DMS114 treated with DMSO at 0.1 percent for 48 hours (cell line): ENCODE measurements at regions not wholly inside any gene's neighbourhood (a gene's known extent, or its start where the extent isn't known, plus 50 kb on each side); places are given as distances from the start of the nearest gene placed in this dataset.
"Not testable (repeated sequence)": the region's sequence is repeated elsewhere in the genome, so short reads cannot be mapped to it uniquely, and the experiment has no call there.

Experiments
- DNase-seq: peaks from one replicate; lab custom pipeline; 2025; ENCODE audit not compliant: unreplicated experiment; lab: John Stamatoyannopoulos, UW

DNA sequence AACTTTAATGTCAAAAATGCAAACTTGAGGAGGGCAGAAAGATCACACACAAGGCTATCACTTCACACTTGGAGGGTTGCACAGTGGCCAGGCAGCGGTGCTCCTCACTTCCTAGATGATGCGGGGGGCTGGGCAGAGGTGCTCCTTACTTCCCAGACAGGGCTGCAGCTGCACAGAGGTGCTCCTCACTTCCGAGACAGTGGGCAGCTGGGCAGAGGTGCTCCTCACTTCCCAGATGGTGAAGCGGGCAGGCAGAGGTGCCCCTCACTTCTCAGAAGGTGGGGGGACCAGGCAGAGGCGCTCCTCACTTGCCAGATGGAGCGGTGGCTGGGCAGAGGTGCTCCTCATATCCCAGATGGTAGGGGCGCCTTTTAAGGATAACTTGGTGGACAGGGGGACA, 423.2 kb upstream of the RORB start:
- no peak for DNase-seq

DNA sequence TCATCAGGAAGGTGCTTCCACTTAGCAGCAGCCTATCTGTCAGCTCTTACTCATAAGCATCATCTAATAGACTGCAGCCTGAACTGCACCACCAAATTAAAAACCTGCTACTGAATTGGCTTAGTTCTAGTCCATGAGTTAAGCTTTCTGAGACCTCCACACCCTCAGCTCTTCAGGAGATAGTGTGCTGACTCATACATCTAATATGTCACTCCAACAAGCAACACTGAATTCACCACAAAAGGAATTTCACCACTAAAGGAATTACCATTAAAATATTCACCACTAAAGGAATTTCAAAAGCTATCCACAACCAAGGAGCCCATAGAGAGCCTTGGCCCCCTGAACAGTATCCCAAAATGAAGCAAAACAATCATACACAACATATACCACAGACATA, 418.5 kb upstream of the RORB start:
- no peak for DNase-seq

DNA sequence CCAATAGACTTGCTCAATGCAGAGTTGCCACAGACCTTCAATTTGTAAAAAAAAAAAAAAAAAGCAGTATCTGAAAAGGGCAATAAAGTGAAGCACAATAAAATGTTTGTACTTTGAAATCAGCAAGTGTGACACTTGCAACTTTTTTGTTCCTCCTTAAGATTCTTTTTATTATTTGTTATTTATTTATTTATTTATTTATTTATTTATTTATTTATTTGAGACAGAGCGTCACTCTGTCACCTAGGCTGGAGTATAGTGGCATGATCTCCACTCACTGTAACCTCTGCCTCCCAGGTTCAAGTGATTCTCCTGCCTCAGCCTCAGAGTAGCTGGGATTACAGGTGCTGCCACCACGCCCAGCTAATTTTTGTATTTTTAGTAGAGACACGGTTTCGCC, 416.5 kb upstream of the RORB start:
- not testable (repeated sequence) for DNase-seq

DNA sequence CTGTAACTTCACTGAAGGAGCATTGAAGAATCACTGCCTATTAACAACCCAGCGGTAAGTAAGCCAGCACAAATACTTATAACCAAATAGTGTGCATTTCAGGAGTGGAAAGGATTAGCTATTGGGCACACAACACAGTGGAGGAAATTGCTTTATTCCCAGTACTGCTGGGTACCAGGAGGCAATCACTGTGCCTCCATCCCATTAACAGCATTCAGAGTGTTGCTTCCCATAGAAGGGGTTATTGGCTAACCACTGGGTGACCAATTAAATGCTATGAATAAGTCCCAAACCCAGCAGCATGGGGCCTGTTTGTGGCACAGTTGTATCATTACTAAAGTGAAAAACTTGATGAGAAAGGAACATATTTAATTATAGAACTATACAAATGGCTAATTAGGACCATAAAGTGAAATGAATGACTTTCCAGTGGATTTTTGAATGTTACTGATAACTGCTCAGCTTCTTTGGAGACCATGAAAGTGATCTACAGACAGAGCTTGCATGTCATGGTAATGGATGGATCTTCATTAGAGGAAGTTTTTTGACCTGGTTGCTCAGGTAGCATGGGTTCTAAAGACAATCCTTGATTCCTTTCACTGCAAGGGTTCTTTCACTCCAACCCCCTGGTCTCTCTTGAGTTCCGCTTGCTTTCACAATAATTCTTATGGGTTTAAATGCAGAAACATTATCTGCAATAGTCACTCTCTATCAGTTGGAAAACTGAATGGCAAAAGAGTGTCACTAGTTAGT, 413.3 kb upstream of the RORB start:
- no peak for DNase-seq

DNA sequence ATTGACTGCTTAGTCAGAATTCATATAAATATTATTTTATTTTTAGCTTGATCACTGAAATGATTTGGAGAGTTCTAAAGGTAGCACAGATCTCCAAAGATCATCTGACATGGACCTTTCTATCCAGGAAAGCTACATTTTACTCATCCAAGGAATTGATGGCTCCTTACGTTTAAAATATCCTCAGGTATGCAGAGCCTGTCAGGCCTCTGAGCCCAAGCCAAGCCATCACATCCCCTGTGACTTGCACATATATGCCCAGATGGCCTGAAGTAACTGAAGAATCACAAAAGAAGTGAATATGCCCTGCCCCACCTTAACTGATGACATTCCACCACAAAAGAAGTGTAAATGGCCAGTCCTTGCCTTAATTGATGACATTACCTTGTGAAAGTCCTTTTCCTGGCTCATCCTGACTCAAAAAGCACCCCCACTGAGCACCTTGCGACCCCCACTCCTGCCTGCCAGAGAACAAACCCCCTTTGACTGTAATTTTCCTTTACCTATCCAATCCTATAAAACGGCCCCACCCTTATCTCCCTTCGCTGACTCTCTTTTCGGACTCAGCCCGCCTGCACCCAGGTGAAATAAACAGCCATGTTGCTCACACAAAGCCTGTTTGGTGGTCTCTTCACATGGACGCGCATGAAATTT, 411.6 kb upstream of the RORB start:
- DNase-seq, result not testable (repeated sequence)

DNA sequence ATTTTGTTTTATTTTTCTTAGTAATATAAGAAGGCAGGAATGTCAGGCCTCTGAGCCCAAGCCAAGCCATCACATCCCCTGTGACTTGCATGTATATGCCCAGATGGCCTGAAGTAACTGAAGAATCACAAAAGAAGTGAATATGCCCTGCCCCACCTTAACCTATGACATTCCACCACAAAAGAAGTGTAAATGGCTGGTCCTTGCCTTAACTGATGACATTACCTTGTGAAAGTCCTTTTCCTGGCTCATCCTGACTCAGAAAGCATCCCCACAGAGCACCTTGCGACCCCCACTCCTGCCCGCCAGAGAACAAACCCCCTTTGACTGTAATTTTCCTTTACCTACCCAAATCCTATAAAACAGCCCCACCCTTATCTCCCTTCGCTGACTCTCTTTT, 406.2 kb upstream of the RORB start:
- not testable (repeated sequence) for DNase-seq

DNA sequence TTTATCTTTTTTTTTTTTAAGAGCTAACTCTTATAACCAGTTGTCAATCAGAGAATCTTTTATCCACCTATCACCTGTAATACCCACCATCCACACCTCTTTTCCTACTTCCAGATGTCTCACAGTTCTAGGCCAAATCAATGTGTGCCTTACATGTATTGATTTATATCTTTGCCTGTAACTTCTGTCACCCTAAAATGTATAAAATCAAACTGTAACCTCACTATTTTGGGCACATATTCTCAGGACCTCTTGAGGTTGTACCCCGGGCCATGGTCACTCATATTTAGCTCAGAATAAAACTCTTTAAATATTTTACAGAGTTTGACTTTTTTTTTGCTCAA, 404.7 kb upstream of the RORB start:
- DNase-seq, result no peak

DNA sequence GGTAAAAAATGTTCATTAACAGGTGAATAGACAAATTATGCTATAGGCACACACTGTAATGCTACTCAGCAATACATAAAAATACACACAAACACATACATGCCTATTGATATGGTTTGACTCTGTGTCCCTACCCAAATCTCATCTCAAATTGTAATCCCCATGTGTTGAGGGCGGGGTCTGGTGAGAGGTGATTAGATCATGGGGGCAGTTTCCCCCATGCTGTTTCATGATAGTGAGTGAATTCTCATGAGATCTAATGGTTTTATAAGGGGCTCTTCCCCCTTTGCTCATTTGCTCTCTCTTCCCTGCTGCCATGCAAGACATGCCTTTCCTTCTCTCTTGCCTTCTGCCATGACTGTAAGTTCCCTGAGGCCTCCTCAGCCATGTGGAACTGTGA, 403.1 kb upstream of the RORB start:
- DNase-seq, result not testable (repeated sequence)

DNA sequence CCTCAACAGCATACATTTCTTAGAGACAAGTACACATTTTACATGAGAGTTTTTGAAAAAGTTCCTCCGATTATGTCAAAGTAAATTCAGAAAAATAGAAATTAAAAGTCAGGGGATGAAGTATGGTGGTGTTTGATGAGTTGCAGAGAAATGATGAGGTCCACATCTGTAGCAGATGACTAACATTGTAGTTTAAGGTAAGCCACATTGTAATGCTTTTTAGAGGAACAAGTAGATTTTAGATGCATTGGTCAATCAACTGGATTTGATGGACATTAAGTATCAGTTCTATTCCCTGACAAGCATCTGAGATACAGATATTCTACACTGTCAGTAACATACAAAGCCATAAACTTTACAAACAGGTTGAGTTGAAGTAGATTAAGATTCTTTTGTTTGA, 402.4 kb upstream of the RORB start:
- no peak for DNase-seq

DNA sequence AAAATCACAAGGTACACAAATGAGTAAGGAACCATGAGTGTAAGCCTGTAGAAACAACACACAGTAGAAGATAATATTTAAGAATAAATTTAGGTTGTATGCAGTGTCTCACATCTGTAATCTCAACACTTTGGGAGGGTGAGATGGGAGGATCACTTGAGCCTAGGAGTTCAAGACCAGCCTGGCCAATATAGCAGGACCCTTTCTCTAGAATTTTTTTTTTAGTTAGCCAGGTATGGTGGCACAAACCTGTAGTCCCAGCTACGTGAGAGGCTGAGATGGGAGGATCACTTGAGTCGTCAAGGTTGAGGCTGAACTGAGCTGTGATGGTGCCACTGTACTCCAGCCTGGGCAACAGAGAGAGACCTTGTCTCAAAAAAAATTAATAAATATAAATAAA, 401.2 kb upstream of the RORB start:
- no peak for DNase-seq

DNA sequence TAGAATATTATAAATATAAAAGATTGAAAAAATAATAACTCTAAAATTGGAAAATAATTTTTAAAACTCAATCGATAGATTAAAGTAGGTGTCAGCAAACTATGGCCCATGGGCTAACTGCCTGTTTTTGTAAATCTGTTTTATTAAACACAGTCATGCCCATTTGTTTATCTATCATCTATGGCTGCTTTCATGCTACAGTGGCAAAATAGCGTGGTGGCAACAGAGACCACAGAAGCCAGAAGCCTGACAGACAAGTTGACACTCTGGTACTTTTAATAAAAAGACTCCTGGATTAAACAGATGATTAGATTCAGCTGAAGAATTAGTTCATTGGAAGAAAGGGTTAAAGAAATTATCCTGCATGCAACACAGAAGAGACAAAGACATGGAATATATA, 400.7 kb upstream of the RORB start:
- DNase-seq, result no peak

DNA sequence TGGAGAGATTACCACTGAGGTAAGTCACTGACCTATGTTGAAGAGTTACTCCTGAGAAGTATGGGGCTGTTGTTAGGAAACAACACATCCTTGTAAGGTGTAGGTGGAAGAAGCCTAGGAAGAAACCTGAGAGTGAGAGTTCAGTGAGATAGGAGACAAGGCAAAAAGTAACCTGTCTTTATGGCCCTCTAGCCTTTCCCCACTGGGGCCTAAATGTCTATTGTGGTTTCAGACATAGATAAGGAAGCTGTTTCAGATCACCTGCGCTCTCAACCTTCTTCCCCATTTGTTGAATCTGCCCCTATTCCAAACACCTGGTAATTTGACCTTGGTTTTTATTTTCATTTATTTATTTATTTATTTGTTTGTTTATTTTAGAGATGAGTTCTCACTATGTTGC, 397.1 kb upstream of the RORB start:
- no peak for DNase-seq

DNA sequence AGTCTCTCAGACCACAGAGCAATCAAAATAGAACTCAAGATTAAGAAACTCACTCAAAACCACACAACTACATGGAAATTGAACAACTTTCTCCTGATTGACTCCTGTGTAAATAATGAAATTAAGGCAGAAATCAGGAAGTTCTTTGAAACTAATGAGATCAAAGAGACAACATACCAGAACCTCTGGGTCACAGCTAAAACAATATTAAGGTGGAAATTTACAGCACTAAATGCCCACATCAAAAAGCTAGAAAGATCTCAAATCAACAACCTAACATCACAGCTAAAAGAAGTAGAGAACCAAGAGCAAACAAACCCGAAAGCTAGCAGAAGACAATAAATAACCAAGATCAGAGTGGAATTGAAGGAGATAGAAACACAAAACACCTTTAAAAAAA, 395.0 kb upstream of the RORB start:
- not testable (repeated sequence) for DNase-seq

DNA sequence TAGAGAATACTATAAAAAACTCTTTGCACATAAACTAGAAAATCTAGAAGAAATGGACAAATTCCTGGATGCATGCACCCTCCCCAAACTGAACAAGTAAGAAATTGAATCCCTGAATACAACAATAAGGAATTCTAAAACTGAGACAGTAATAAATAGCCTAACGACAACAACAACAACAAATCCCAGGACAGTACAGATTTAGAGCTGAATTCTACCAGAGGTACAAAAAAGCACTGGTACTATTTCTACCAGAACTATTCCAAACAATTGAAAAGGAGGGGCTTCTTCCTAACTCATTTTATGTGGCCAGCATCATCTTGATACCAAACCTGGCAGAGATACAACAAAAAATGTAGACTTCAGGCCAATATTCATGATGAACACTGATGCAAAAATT, 394.4 kb upstream of the RORB start:
- no peak for DNase-seq

DNA sequence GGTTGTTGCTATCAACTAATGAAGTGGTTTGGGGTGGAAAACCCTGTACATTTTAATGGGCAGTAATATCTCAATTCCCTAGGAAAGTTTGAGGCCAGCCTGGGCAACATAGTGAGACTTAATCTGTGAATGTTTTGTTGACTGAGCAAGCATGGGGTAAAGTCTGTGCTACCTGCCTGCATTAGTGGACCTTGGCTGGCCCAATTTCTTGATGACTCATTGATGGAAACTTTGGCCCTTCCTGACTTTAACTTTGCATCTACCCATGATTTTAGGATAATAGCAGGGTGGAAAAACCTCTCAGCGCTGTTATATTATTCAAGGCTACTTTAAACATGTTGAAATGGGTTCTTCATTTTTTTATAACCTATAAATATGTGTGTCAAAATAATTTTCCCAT, 389.4 kb upstream of the RORB start:
- no peak for DNase-seq

DNA sequence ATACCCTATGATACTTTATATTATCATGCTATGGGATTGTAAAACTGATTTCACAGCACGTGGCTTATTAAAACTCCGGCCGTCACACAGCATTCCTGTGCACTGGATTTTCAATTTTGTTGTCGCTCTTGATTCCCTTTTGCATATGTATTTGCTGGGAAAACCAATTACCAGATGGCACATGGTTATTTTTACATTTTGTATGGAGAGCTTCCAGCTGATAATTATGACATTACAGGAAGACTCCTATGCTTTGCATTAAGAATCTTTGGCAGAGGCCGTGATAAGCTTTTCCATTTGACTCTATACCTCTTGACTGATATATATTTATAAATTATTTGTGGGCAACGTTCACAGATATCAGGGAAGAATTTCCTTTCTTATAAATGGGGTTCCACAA, 381.2 kb upstream of the RORB start:
- DNase-seq, result no peak

DNA sequence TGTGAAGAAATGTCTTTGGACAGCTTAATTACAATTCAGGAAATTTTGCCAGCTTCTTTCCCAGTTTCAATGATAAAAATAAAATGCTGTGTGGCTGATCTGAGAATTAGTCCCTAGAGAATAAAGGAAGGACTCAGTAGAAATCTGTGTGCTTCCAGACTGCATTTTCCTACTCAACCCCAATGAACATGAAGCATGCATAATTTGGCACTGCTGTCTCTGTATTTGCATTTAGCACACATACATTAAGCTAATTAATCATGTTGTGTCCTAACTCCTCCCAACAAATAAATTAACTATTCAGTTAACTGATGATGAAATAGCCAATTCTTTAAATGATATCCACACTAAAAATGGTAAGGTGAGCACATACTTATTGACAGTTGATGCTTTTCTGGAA, 380.0 kb upstream of the RORB start:
- no peak for DNase-seq

DNA sequence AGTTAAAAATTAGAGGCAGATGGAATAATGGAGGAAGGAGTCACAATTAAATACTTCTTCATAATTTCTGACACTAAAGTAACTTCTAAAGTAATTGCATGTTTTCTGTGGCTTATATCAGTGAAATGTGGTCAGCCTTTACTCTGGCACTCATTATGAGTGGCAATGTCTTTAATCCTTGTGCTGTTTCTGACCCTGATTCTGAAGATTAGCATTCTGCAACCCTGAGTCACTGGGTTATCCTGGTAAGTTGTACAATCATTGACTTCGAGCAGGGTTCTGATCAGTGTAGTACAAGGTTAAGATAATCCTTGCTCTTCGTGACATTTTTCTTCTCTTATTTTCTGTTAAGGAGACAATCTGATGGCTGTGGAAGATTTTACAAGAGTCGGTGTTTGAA, 379.4 kb upstream of the RORB start:
- DNase-seq, result no peak

DNA sequence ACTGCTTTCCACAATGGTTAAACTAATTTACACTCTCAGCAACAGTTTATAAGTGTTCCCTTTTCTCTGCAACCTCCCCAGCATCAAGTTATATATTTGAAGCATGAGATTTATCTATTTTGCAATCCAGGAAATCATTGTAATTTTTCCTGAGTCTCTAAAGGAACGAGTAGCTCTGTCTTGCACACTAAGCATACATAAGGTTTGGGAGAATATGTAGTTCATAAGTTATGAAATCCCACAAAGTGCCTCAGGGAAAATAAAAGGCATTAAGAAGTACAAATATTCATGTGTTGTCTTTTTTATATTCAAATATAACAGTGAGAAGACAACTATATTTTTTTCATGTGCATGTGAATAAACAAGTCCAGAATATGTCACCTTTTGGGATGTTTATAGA, 377.1 kb upstream of the RORB start:
- DNase-seq, result no peak

DNA sequence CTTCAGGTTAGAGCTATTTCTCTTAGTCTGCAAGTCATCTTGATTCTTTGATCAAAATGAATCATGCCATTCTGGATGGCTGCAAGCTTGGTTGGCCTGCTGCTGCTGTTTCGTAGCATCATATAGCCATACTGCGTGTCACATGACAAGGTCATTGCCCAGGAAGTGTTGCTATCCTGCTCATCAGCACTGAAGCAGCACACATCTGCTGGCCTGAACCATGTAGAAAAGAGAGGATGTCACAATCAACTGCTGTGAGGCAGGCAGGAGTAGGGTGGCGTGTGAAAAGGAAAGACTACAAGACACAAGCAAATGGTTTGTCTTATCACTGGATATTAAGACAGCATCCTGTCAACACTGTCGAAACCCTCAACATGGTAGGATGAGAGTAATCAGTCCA, 376.7 kb upstream of the RORB start:
- no peak for DNase-seq

DNA sequence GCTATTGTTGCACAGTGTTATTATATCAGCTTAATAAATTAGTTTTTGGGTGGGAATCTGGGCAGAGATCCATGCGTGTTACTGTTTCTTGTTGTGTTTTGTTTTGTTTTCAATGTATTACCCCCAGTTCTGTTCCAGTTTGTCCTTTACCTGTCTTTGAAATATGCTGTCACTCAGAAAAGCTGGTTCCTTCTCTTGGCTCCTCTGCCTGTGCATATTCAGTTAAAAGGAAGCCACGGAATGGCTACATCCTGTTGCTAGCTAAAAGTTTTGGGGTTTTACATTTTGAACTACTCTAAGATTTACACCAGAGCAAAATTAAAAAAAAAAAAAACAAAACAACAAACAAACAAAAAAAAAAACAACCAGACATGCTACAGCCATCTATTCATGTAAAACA, 374.9 kb upstream of the RORB start:
- DNase-seq, result no peak

DNA sequence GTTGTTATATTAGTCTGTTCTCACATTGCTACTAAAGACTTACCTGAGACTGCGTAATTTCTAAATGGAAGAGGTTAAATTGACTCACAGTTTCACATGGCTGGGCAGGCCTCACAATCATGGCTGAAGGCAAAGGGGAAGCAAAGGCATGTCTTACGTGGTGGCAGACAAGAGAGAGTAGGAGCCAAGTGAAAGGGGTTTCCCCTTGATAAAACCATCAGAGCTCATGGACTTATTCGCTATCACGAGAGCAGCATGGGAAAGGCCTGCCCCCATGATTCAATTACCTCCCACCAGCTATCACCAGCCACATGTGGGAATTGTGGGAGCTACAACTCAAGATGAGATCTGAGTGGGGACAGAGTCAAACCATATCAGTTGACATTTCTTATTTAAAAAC, 374.5 kb upstream of the RORB start:
- no peak for DNase-seq

DNA sequence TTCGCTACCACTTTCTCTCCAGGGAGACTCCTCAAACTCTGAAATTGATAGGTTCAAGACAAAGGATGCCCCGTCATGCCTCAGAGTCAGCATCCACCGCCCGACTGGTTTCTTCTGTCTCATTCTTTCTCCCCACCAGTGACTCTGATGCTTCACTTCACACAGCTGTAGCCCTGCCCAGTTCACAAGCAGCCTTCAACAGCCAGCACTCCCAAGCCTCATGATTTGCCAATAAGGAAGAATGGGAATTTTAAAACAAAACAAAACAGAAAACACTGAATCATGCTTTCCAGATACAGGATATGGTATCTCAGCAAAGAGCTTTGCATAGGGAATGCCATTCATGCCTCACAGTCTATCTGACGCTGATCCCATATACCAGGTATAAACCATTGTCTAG, 371.2 kb upstream of the RORB start:
- DNase-seq, result no peak
